ENCODE measurements at regions not wholly inside any gene's neighbourhood (a gene's known extent, or its start where the extent isn't known, plus 50 kb on each side); places are given as distances from the start of the nearest gene placed in this dataset.

- TF ChIP-seq EZH2phosphoT487 (IDR thresholded peaks at IDR 0.05; ENCODE audit: borderline replicate concordance, low read length) = no peak
- TF ChIP-seq CTCF (IDR thresholded peaks at IDR 0.05; ENCODE audit: low read depth, low read length, poor library complexity, severe bottlenecking) = no peak
- no peaks in the 10 kb centered on the region for H3K79me2 ChIP-seq (ENCODE audit: control insufficient read depth, low read length)
- H3K9me2 ChIP-seq (replicated peaks; ENCODE audit: control insufficient read depth, low read length) = no peaks in the 10 kb centered on the region
- H3K9me3 ChIP-seq (ENCODE audit: control insufficient read depth, insufficient read depth, low read length) = no peaks in the 10 kb centered on the region
- H3K4me3 ChIP-seq (ENCODE audit: low read length) = peak overlapping the region; percentile 56
- peak overlapping the region; percentile 77 for H3K4me2 ChIP-seq (ENCODE audit: low read length)
- H3K27ac ChIP-seq (ENCODE audit: low read depth, low read length) = peak overlapping the region; percentile 98
- peaks cover 52% of the 10 kb centered on the region for H3F3A ChIP-seq (ENCODE audit: control insufficient read depth, insufficient read depth)
- peaks cover 100% of the 10 kb centered on the region for H3K4me1 ChIP-seq (ENCODE audit: control insufficient read depth, low read length)
- no peaks in the 10 kb centered on the region for H3K36me3 ChIP-seq (ENCODE audit: control insufficient read depth, low read length)
- H3K27me3 ChIP-seq (ENCODE audit: control insufficient read depth, low read length) = no peaks in the 10 kb centered on the region
- no peaks in the 10 kb centered on the region for H4K20me1 ChIP-seq (ENCODE audit: control insufficient read depth, insufficient read depth, low read depth, low read length)
Observed at GRCh38 chr2:43133336-43133707, 93.1 kb downstream of the ZFP36L2 start.

- no peaks in the 10 kb centered on the region for H3K27me3 ChIP-seq (ENCODE audit: control insufficient read depth, low read length)
- peak overlapping the region; percentile 56 for H3K4me3 ChIP-seq (ENCODE audit: low read length)
- no peaks in the 10 kb centered on the region for H3K79me2 ChIP-seq (ENCODE audit: control insufficient read depth, low read length)
- H3K4me2 ChIP-seq (ENCODE audit: low read length) = peak overlapping the region; percentile 77
- no peaks in the 10 kb centered on the region for H3K36me3 ChIP-seq (ENCODE audit: control insufficient read depth, low read length)
- no peaks in the 10 kb centered on the region for H3K9me2 ChIP-seq (replicated peaks; ENCODE audit: control insufficient read depth, low read length)
- no peaks in the 10 kb centered on the region for H3K9me3 ChIP-seq (ENCODE audit: control insufficient read depth, insufficient read depth, low read length)
- H4K20me1 ChIP-seq (ENCODE audit: control insufficient read depth, insufficient read depth, low read depth, low read length) = no peaks in the 10 kb centered on the region
- peaks cover 52% of the 10 kb centered on the region for H3F3A ChIP-seq (ENCODE audit: control insufficient read depth, insufficient read depth)
- H3K27ac ChIP-seq (ENCODE audit: low read depth, low read length) = peak overlapping the region; percentile 98
- TF ChIP-seq EZH2phosphoT487 (IDR thresholded peaks at IDR 0.05; ENCODE audit: borderline replicate concordance, low read length) (no peak), CTCF (IDR thresholded peaks at IDR 0.05; ENCODE audit: low read depth, low read length, poor library complexity, severe bottlenecking) (no peak)
- peaks cover 100% of the 10 kb centered on the region for H3K4me1 ChIP-seq (ENCODE audit: control insufficient read depth, low read length)
Observed at GRCh38 chr2:43132683-43133301, 93.6 kb downstream of the ZFP36L2 start.

- H4K20me1 ChIP-seq (ENCODE audit: control insufficient read depth, insufficient read depth, low read depth, low read length) = no peaks in the 10 kb centered on the region
- H3K27me3 ChIP-seq (ENCODE audit: control insufficient read depth, low read length) = no peaks in the 10 kb centered on the region
- H3F3A ChIP-seq (ENCODE audit: control insufficient read depth, insufficient read depth) = peaks cover 46% of the 10 kb centered on the region
- H3K4me1 ChIP-seq (ENCODE audit: control insufficient read depth, low read length) = peaks cover 100% of the 10 kb centered on the region
- H3K9me3 ChIP-seq (ENCODE audit: control insufficient read depth, insufficient read depth, low read length) = no peaks in the 10 kb centered on the region
- no peaks in the 10 kb centered on the region for H3K79me2 ChIP-seq (ENCODE audit: control insufficient read depth, low read length)
- H3K27ac ChIP-seq (ENCODE audit: low read depth, low read length) = peak overlapping the region; percentile 98
- peak overlapping the region; percentile 46 for H3K4me3 ChIP-seq (ENCODE audit: low read length)
- H3K36me3 ChIP-seq (ENCODE audit: control insufficient read depth, low read length) = no peaks in the 10 kb centered on the region
- TF ChIP-seq EZH2phosphoT487 (IDR thresholded peaks at IDR 0.05; ENCODE audit: borderline replicate concordance, low read length) (no peak), CTCF (IDR thresholded peaks at IDR 0.05; ENCODE audit: low read depth, low read length, poor library complexity, severe bottlenecking) (no peak)
- no peaks in the 10 kb centered on the region for H3K9me2 ChIP-seq (replicated peaks; ENCODE audit: control insufficient read depth, low read length)
- peak overlapping the region; percentile 77 for H3K4me2 ChIP-seq (ENCODE audit: low read length)
Observed at GRCh38 chr2:43131890-43132682, 94.3 kb downstream of the ZFP36L2 start.
